HG03280 (cell line): ENCODE measurements at regions not wholly inside any gene's neighbourhood (a gene's known extent, or its start where the extent isn't known, plus 50 kb on each side); places are given as distances from the start of the nearest gene placed in this dataset.
"Not testable (repeated sequence)": the region's sequence is repeated elsewhere in the genome, so short reads cannot be mapped to it uniquely, and the experiment has no call there.

Experiments
- ATAC-seq: cut with Tn5 transposase; IDR thresholded peaks from one replicate; pipeline ENCODE4 v1.9.1; 2021; ENCODE audit warnings: mild to moderate bottlenecking, moderate library complexity; ENCODE audit not compliant: unreplicated experiment

- ATAC-seq: no peak
Measured at GRCh38 chr18:64372850-64373249, 224.0 kb upstream of the LINC00305 start.

- ATAC-seq: not testable (repeated sequence)
Measured at GRCh38 chr18:64369830-64370440, 221.0 kb upstream of the LINC00305 start.

- no peak for ATAC-seq
Measured at GRCh38 chr18:64365106-64365505, 216.2 kb upstream of the LINC00305 start.

- no peak for ATAC-seq
Measured at GRCh38 chr18:64337673-64338072, 188.8 kb upstream of the LINC00305 start.

DNA sequence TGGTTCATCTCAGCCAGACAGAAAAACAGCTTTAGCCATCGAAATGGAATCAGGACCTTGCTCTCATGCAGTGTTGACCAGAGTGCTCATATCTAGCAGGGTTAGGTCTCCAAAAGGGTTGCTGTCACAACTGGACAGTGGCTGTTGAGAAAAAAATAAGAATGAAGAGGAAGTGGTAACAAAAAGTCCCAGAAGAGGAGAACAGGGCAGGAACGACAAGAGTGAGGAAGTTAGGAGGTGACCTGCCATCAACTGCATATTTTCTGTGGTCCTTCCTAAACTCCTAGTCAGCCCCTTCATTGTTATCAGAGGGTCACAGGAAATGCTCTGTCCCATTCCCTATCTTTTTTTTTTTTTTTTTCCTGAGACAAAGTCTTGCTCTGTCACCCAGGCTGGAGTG lies 188.1 kb upstream of the LINC00305 start:
- no peak for ATAC-seq

DNA sequence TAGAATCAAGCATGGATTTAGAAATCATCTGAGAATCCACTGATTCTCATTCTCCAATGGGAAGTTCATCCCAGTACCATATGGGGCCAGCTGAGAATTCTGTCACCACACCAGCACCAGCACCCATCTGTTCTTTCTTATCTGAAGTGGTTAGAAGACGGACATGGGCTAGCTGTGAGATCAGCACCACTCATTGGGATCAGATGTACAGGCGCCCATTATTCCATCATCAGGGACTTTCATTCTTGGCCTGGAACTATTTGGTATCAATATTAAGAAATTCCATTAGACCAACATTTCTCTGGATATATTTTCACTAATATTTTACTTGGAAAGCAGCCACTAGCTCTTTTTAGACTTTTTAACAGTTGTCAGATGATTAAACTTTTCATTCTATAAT lies 185.9 kb upstream of the LINC00305 start:
- no peak for ATAC-seq

GRCh38 chr18:64333584-64333983 lies 184.7 kb upstream of the LINC00305 start:
- ATAC-seq: no peak

DNA sequence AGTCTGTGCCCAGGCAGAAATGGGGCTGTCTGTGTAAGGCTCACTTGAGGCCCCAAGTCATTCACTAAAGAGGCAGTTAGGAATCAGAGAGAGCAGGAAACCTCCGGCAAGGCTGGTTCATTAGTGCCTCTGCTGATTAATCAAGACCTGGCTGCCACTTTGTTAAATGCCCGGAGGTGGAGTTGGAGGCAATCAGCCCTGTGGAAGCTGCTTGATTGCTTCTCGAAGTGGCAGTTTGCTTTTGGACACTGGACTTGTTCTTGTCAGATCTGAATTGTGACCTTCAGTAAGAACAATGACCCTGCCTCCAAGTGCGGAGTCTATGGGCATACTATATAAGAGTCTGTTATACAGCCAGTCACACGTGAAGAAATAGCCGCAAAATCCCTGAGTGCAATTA lies 183.9 kb upstream of the LINC00305 start:
- ATAC-seq: no peak

DNA sequence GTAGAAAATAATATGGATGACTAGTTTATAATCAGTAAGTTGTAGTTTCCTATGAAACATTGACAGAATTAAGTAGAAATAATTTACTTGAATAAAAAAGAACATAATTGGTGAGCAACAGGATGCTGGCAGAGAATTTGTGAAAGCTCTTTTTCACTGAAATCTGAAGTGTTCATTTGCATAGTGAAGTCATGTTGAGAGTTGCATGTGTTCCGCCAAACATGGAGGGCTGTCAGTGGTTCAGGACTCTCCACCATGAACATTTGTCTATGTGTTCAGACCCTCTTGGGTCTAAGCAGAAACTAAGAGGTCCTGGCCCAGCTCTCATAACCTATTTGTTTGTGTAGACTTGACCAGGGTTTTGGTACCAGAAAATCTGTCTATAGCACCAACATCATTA lies 182.5 kb upstream of the LINC00305 start:
- no peak for ATAC-seq

- no peak for ATAC-seq
Measured at GRCh38 chr18:64330931-64331330, 182.0 kb upstream of the LINC00305 start.

GRCh38 chr18:64330161-64330560 lies 181.3 kb upstream of the LINC00305 start:
- ATAC-seq: no peak

GRCh38 chr18:64322189-64322588 lies 173.3 kb upstream of the LINC00305 start:
- ATAC-seq: no peak

DNA sequence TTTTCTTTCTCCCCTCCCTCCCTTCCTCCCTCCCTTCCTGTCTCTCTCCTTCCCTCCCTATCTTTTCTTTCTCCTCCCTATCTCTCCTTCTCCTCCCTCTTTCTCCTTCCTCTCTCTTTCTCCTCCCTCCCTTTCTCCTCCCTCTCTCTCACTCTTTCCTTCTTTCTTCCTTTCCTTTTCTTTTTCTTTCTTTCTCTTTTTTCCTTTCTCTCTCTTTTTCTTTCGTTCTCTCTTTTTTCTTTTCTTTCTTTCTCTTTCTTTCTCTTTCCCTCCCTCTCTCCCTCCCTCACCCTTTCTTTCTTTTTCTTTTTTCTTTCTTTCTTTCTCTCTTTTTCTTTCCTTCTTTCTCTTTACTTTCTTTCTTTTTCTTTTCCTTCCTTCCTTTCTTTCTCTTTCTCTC lies 169.7 kb upstream of the LINC00305 start:
- no peak for ATAC-seq

DNA sequence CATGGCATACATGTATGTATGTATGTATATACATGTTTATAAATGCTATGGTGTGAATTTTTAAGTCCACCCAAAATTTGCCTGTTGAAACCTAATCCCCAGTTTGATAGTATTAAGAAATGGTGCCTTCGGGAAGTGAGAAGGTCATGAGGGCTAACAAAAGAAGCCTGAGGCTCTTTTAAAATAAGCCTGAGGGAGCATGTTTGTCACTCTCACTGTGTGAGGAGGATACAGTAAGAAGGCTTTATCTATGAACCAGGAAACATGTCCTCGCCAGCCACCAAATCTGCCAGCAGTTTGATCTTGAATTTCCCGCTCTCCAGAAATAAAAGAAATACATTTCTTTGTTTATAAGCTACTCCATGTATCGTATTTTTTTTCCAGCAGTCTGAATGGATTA lies 163.0 kb upstream of the LINC00305 start:
- no peak for ATAC-seq

GRCh38 chr18:64295839-64296238 lies 147.0 kb upstream of the LINC00305 start:
- no peak for ATAC-seq

GRCh38 chr18:64294967-64295366 lies 146.1 kb upstream of the LINC00305 start:
- ATAC-seq: no peak

DNA sequence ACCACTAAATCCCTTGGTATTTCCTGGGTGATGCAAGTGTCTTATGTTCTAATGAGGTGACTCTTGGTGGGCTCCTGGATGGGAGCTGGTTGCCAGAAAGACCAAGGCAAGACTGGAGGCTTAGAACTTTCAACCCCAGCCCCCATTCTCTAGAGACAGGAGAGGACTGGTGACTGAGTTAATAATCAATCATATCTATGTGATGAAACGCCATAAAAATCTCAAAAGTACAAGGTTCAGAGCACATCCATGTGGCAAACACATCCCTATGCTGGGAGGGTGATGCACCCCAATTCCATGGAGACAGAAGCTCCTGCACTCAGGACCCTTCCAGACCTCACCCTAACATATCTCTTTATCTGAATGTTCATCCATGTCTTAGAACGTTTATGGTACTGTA lies 139.5 kb upstream of the LINC00305 start:
- ATAC-seq: no peak

- no peak for ATAC-seq
Measured at GRCh38 chr18:64287926-64288325, 139.0 kb upstream of the LINC00305 start.

DNA sequence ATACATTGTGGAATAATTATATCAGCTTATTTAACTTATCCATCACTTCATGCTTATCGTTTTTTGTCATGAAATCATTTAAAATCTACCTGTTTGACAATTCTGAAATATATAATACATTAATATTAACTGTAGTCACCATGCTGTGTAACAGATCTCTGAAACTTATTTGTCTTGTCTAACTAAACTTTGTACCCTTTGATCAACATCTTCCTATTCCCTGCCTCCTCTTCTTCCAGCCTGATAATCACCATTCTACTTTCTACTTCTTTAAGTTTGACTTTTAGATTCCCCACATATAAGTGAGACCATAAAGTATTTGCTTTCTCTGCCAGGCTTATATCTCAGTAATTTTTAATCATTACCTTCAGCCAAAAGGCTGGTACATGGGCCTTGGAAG lies 134.2 kb upstream of the LINC00305 start:
- ATAC-seq: no peak

DNA sequence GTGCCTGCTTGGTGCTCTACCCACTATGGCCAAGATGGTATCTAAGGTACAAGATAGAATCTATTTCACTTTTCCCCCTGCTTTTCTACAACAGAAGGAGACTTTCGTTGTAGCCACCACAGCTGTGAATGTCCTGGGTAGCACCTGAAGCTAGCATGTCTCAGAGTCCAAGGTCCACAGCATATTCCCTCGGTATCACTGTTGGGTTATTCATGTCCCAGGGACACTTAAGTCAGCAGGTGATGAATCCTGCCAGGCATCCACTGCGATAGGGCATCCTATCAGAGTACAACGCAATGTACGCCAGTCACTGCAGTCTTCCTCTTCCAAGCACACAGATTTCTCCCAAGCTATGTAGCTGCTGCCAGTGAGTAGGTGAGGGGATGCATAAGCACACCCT lies 129.1 kb upstream of the LINC00305 start:
- ATAC-seq: no peak

- no peak for ATAC-seq
Measured at GRCh38 chr18:64276311-64277090, 127.6 kb upstream of the LINC00305 start.

DNA sequence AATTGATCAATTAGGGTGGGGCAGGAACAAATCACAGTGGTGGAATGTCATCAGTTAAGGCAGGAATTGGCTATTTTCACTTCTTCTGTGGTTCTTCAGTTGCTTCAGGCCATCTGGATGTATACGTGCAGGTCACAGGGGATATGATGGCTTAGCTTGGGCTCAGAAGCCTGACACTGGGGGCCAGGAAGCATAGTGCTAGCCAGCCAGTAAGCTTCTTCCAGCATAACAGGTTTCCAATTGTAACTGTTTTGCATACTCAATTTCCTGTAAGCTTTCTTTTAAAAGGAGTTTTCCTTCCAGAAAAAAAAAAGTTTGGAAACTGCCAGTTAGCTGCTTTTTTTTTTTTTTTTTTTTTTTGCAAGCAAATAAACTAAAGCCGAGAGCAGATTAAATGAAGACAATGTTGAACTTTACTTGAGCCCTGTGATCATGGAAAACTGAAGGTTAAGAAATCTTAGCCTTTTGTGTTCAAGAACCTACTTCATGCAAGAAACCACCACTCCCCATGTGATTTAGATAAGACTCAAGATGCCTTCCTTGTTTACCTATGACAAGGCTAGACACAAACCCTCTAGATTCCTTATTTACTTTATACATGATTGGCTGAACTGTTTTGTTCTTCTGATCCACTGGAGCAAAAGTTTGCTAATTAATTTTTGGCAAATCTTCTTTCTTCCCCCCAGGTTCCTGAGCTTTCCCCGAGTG lies 126.9 kb upstream of the LINC00305 start:
- no peak for ATAC-seq
